ES-I3 (cell line): ENCODE measurements at regions not wholly inside any gene's neighbourhood (a gene's known extent, or its start where the extent isn't known, plus 50 kb on each side); places are given as distances from the start of the nearest gene placed in this dataset.

Experiments used
- H3K36me3 ChIP-seq: 2 replicates; pipeline ENCODE4 v1.6.1; 2013; ENCODE audit warnings: mild to moderate bottlenecking, low read length, control low read depth, moderate library complexity; ENCODE audit not compliant: insufficient read depth
- H3K4me1 ChIP-seq: 2 replicates; pipeline ENCODE4 v1.6.1; 2013; ENCODE audit warnings: mild to moderate bottlenecking, control low read depth, low read length; ENCODE audit not compliant: insufficient read depth
- H3K9ac ChIP-seq: 2 replicates; pipeline ENCODE4 v1.6.1; 2013; ENCODE audit warnings: low read depth, mild to moderate bottlenecking, low read length, moderate library complexity
- H3K9me3 ChIP-seq: 2 replicates; pipeline ENCODE4 v1.6.1; 2013; ENCODE audit warnings: mild to moderate bottlenecking, low read length, moderate library complexity; ENCODE audit not compliant: control insufficient read depth, insufficient read depth

GRCh38 chr1:60287536-60287935, 214.0 kb upstream of the C1orf87 start:
- no peaks in the 10 kb centered on the region for H3K9me3 ChIP-seq
- no peaks in the 10 kb centered on the region for H3K4me1 ChIP-seq
- no peak overlapping the region for H3K9ac ChIP-seq
- no peaks in the 10 kb centered on the region for H3K36me3 ChIP-seq

GRCh38 chr1:60283690-60284089, 210.1 kb upstream of the C1orf87 start:
- H3K9me3 ChIP-seq, result no peaks in the 10 kb centered on the region
- no peaks in the 10 kb centered on the region for H3K36me3 ChIP-seq
- no peak overlapping the region for H3K9ac ChIP-seq
- peaks cover 8% of the 10 kb centered on the region for H3K4me1 ChIP-seq

GRCh38 chr1:60281360-60281932, 207.9 kb upstream of the C1orf87 start:
- Histone ChIP-seq H3K9me3 (no peaks in the 10 kb centered on the region), H3K9ac (no peak overlapping the region), H3K36me3 (no peaks in the 10 kb centered on the region), H3K4me1 (peaks cover 8% of the 10 kb centered on the region)

GRCh38 chr1:60280819-60281218, 207.2 kb upstream of the C1orf87 start:
- Histone ChIP-seq H3K36me3 (no peaks in the 10 kb centered on the region), H3K9ac (no peak overlapping the region), H3K4me1 (peaks cover 8% of the 10 kb centered on the region), H3K9me3 (no peaks in the 10 kb centered on the region)

GRCh38 chr1:60280256-60280655, 206.7 kb upstream of the C1orf87 start:
- Histone ChIP-seq H3K9me3 (no peaks in the 10 kb centered on the region), H3K36me3 (no peaks in the 10 kb centered on the region), H3K9ac (no peak overlapping the region), H3K4me1 (peaks cover 8% of the 10 kb centered on the region)

- no peak overlapping the region for H3K9ac ChIP-seq
- no peaks in the 10 kb centered on the region for H3K36me3 ChIP-seq
- H3K4me1 ChIP-seq, result peaks cover 8% of the 10 kb centered on the region
- no peaks in the 10 kb centered on the region for H3K9me3 ChIP-seq
Observed at GRCh38 chr1:60279798-60280197, 206.2 kb upstream of the C1orf87 start.

- Histone ChIP-seq H3K9ac (no peak overlapping the region), H3K9me3 (no peaks in the 10 kb centered on the region), H3K36me3 (no peaks in the 10 kb centered on the region), H3K4me1 (peaks cover 8% of the 10 kb centered on the region)
Observed at GRCh38 chr1:60277269-60277668, 203.7 kb upstream of the C1orf87 start.

- Histone ChIP-seq H3K9ac (no peak overlapping the region), H3K36me3 (no peaks in the 10 kb centered on the region), H3K9me3 (no peaks in the 10 kb centered on the region), H3K4me1 (no peaks in the 10 kb centered on the region)
Observed at GRCh38 chr1:60274422-60275290, 201.1 kb upstream of the C1orf87 start.

- Histone ChIP-seq H3K4me1 (no peaks in the 10 kb centered on the region), H3K9ac (no peak overlapping the region), H3K36me3 (no peaks in the 10 kb centered on the region), H3K9me3 (no peaks in the 10 kb centered on the region)
Observed at GRCh38 chr1:60273185-60273584, 199.6 kb upstream of the C1orf87 start.

- Histone ChIP-seq H3K36me3 (no peaks in the 10 kb centered on the region), H3K4me1 (no peaks in the 10 kb centered on the region), H3K9ac (no peak overlapping the region), H3K9me3 (no peaks in the 10 kb centered on the region)
Observed at GRCh38 chr1:60271041-60271440, 197.5 kb upstream of the C1orf87 start.

GRCh38 chr1:60268451-60268850, 194.9 kb upstream of the C1orf87 start:
- no peaks in the 10 kb centered on the region for H3K9me3 ChIP-seq
- H3K36me3 ChIP-seq, result no peaks in the 10 kb centered on the region
- no peak overlapping the region for H3K9ac ChIP-seq

GRCh38 chr1:60265560-60266535, 192.3 kb upstream of the C1orf87 start:
- no peaks in the 10 kb centered on the region for H3K36me3 ChIP-seq
- no peaks in the 10 kb centered on the region for H3K4me1 ChIP-seq
- no peak overlapping the region for H3K9ac ChIP-seq
- H3K9me3 ChIP-seq, result no peaks in the 10 kb centered on the region

More at GRCh38 chr1:60268451-60268850, 194.9 kb upstream of the C1orf87 start:
- no peaks in the 10 kb centered on the region for H3K4me1 ChIP-seq

GRCh38 chr1:60262701-60263100, 189.1 kb upstream of the C1orf87 start:
- no peaks in the 10 kb centered on the region for H3K9me3 ChIP-seq
- no peaks in the 10 kb centered on the region for H3K4me1 ChIP-seq
- no peaks in the 10 kb centered on the region for H3K36me3 ChIP-seq
- H3K9ac ChIP-seq, result no peak overlapping the region

GRCh38 chr1:60257531-60257930, 184.0 kb upstream of the C1orf87 start:
- Histone ChIP-seq H3K36me3 (no peaks in the 10 kb centered on the region), H3K9me3 (no peaks in the 10 kb centered on the region; the same call in 1 of the 2 replicates), H3K9ac (no peak overlapping the region), H3K4me1 (no peaks in the 10 kb centered on the region)
